Gastroesophageal sphincter (tissue), 4 donors: ENCODE measurements at regions not wholly inside any gene's neighbourhood (a gene's known extent, or its start where the extent isn't known, plus 50 kb on each side); places are given as distances from the start of the nearest gene placed in this dataset.

ENCODE experiments used
- ATAC-seq: fragments of 150-250 bp; one replicate; pipeline ENCODE4 v1.9.1; 2016; ENCODE audit warnings: mild to moderate bottlenecking, moderate library complexity
- H3K27ac ChIP-seq, 4 donors: fragments of 200-600 bp; sonication (generic) in 3 of 4; 1 replicate in 3 of 4; 2 replicates in 1 of 4; pipeline ENCODE4 v1.5.1; 2016 to 2019
- H3K27me3 ChIP-seq: fragments of 200-600 bp; sonication (generic); one replicate; pipeline ENCODE4 v1.5.1; 2019
- H3K36me3 ChIP-seq, 2 donors: fragments of 200-600 bp; sonication (generic); one replicate each; pipeline ENCODE4 v1.5.1; 2019; ENCODE audit warnings: control low read depth in 1 of 2
- H3K4me1 ChIP-seq, 3 donors: fragments of 200-600 bp; sonication (generic); 1 replicate in 2 of 3; 2 replicates in 1 of 3; pipeline ENCODE4 v1.5.1; 2016 to 2019; ENCODE audit warnings: control low read depth in 2 of 3
- H3K4me3 ChIP-seq, 2 donors: fragments of 200-600 bp; sonication (generic); one replicate each; pipeline ENCODE4 v1.5.1; 2019; ENCODE audit warnings: mild to moderate bottlenecking in 1 of 2, moderate library complexity in 1 of 2
- H3K9me3 ChIP-seq, 3 donors: fragments of 200-600 bp; sonication (generic); one replicate each; pipeline ENCODE4 v1.5.1; 2017 to 2019; ENCODE audit warnings: control low read depth in 2 of 3
- CTCF ChIP-seq, 4 experiments: fragments of 200-600 bp in 2 of 4; fragments of 450-650 bp in 2 of 4; sonication (generic) in 1 of 4; IDR thresholded peaks; one replicate each; pipeline ENCODE4 v1.5.1; 2017 to 2019; ENCODE audit warnings: antibody characterized with exemption in 4 of 4, mild to moderate bottlenecking in 2 of 4, moderate library complexity in 2 of 4
- EP300 ChIP-seq: sonication (generic); formaldehyde crosslinking; IDR thresholded peaks from one replicate; pipeline ENCODE4 v1.6.1; 2017; ENCODE audit warnings: antibody characterized with exemption, mild to moderate bottlenecking
- POLR2A ChIP-seq, 2 donors: fragments of 450-650 bp; IDR thresholded peaks; one replicate each; pipeline ENCODE4 v1.6.1; 2017; ENCODE audit warnings: antibody characterized with exemption in 2 of 2, mild to moderate bottlenecking in 2 of 2, moderate library complexity in 1 of 2
- POLR2AphosphoS5 ChIP-seq: sonication (generic); formaldehyde crosslinking; IDR thresholded peaks from one replicate; pipeline ENCODE4 v1.6.1; 2017; ENCODE audit warnings: antibody characterized with exemption
- WGBS, 2 donors: methylation state at CpG; one replicate each; pipeline ENCODE4 v1.1.5; 2018; ENCODE audit warnings: low coverage in 1 of 2; 5-methylcytosine and 5-hydroxymethylcytosine counted together

GRCh38 chr1:166579557-166580501 is 259.4 kb upstream of the POGK start:
- Histone ChIP-seq H3K27ac (no peak overlapping the region), H3K4me1 (no peaks in the 10 kb centered on the region), H3K27me3 (peaks cover 4% of the 10 kb centered on the region), H3K9me3 (no peaks in the 10 kb centered on the region), H3K4me3 (no peak overlapping the region), H3K36me3 (no peaks in the 10 kb centered on the region)
- ATAC-seq: no peak
- WGBS, 2 donors: 82 to 86% methylated on average over 7 of the region's 7 CpGs
- no peak for TF ChIP-seq CTCF (IDR thresholded peaks at IDR 0.05)
- TF ChIP-seq EP300: no peak
- TF ChIP-seq POLR2A (IDR thresholded peaks at IDR 0.05): no peak
- no peak for TF ChIP-seq POLR2AphosphoS5

GRCh38 chr1:166588741-166589140 is 250.5 kb upstream of the POGK start:
- H3K27me3 ChIP-seq: peaks cover 3% of the 10 kb centered on the region
- H3K9me3 ChIP-seq: no peaks in the 10 kb centered on the region
- no peaks in the 10 kb centered on the region for H3K4me1 ChIP-seq
- no peak overlapping the region for H3K4me3 ChIP-seq
- no peaks in the 10 kb centered on the region for H3K36me3 ChIP-seq
- 72 to 76% methylated on average over 6 of the region's 6 CpGs for WGBS, 2 donors
- no peak for TF ChIP-seq EP300
- no peak for TF ChIP-seq POLR2AphosphoS5
- no peak for TF ChIP-seq POLR2A (IDR thresholded peaks at IDR 0.05)
- no peak for TF ChIP-seq CTCF (IDR thresholded peaks at IDR 0.05)
- no peak for ATAC-seq
- H3K27ac ChIP-seq: no peak overlapping the region

- H3K36me3 ChIP-seq: no peaks in the 10 kb centered on the region
- TF ChIP-seq EP300: no peak
- no peak for TF ChIP-seq POLR2A (IDR thresholded peaks at IDR 0.05)
- TF ChIP-seq POLR2AphosphoS5: no peak
- TF ChIP-seq CTCF (IDR thresholded peaks at IDR 0.05): no peak
- ATAC-seq: no peak
- no peaks in the 10 kb centered on the region for H3K9me3 ChIP-seq
- H3K27me3 ChIP-seq: no peaks in the 10 kb centered on the region
- no peak overlapping the region for H3K27ac ChIP-seq
- no peak overlapping the region for H3K4me3 ChIP-seq
- WGBS, 2 donors: 86 to 100% methylated on average over 1 to 2 of the region's 2 CpGs
- no peaks in the 10 kb centered on the region for H3K4me1 ChIP-seq
These were observed 249.1 kb upstream of the POGK start for GRCh38 chr1:166590161-166590560.

GRCh38 chr1:166594646-166595045 is 244.6 kb upstream of the POGK start:
- Histone ChIP-seq H3K9me3 (no peaks in the 10 kb centered on the region), H3K27ac (no peak overlapping the region), H3K4me3 (no peak overlapping the region), H3K27me3 (no peaks in the 10 kb centered on the region), H3K36me3 (no peaks in the 10 kb centered on the region), H3K4me1 (no peaks in the 10 kb centered on the region)
- no peak for ATAC-seq
- TF ChIP-seq POLR2A (IDR thresholded peaks at IDR 0.05) (no peak), POLR2AphosphoS5 (no peak), EP300 (no peak), CTCF (IDR thresholded peaks at IDR 0.05) (no peak)
- WGBS, 2 donors: 80 to 83% methylated on average over 1 of the region's 3 CpGs

- H3K36me3 ChIP-seq: no peaks in the 10 kb centered on the region
- ATAC-seq: no peak
- no peak overlapping the region for H3K27ac ChIP-seq
- no peaks in the 10 kb centered on the region for H3K27me3 ChIP-seq
- TF ChIP-seq EP300: no peak
- TF ChIP-seq POLR2A (IDR thresholded peaks at IDR 0.05): no peak
- TF ChIP-seq CTCF (IDR thresholded peaks at IDR 0.05): no peak
- TF ChIP-seq POLR2AphosphoS5: no peak
- H3K4me3 ChIP-seq: no peak overlapping the region
- H3K4me1 ChIP-seq: no peaks in the 10 kb centered on the region
- H3K9me3 ChIP-seq: no peaks in the 10 kb centered on the region
These were observed 241.8 kb upstream of the POGK start for GRCh38 chr1:166597516-166597915.
